DND-41 (cell line): ENCODE measurements at regions not wholly inside any gene's neighbourhood (a gene's known extent, or its start where the extent isn't known, plus 50 kb on each side); places are given as distances from the start of the nearest gene placed in this dataset.

Source experiments
- EZH2 ChIP-seq: IDR thresholded peaks from 3 replicates; pipeline ENCODE4 v1.6.1; 2012; ENCODE audit warnings: borderline replicate concordance, low read depth, mild to moderate bottlenecking, moderate library complexity, low read length, inconsistent platforms; ENCODE audit not compliant: severe bottlenecking
- TF ChIP-seq, protein P1 (sequence below): IDR thresholded peaks from 2 replicates; pipeline ENCODE4 v1.5.1; 2012; ENCODE audit warnings: borderline replicate concordance, low read length, moderate library complexity, mild to moderate bottlenecking; ENCODE audit not compliant: poor library complexity, severe bottlenecking; ENCODE audit errors: extremely low read depth

DNA sequence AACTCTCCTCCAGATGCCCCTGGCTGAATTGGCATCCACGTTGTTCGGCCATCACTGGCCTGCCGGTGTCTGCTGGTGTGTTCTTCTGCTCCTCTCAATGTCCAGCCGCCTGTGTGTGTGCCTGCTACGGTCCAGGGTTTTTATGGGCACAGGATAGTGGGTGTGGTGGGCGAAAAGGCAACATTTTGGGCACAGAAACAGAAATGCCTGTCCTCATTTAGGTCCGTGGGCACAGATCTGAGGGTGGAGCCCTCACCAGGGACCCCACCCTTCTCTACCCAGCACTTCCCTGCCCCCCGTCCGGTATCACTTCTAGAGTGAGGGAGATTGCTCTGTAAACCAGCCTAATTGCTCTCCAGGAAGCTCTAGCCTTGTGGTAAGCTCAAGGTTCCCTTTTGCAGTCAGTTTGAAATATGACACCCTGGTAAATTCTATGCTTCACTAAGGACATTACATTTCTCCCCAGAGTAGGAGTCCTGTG lies 410.1 kb downstream of the MAT2B start:
- no peak for TF ChIP-seq EZH2
- TF ChIP-seq, protein P1, sequence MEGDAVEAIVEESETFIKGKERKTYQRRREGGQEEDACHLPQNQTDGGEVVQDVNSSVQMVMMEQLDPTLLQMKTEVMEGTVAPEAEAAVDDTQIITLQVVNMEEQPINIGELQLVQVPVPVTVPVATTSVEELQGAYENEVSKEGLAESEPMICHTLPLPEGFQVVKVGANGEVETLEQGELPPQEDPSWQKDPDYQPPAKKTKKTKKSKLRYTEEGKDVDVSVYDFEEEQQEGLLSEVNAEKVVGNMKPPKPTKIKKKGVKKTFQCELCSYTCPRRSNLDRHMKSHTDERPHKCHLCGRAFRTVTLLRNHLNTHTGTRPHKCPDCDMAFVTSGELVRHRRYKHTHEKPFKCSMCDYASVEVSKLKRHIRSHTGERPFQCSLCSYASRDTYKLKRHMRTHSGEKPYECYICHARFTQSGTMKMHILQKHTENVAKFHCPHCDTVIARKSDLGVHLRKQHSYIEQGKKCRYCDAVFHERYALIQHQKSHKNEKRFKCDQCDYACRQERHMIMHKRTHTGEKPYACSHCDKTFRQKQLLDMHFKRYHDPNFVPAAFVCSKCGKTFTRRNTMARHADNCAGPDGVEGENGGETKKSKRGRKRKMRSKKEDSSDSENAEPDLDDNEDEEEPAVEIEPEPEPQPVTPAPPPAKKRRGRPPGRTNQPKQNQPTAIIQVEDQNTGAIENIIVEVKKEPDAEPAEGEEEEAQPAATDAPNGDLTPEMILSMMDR, result no peak
